GM12891 (cell line): ENCODE measurements at regions not wholly inside any gene's neighbourhood (a gene's known extent, or its start where the extent isn't known, plus 50 kb on each side); places are given as distances from the start of the nearest gene placed in this dataset.

Source experiments
- POLR2A ChIP-seq: IDR thresholded peaks from 2 replicates; pipeline ENCODE4 v1.6.1; 2011; ENCODE audit warnings: low read depth, low read length, control low read depth
- SPI1 ChIP-seq: IDR thresholded peaks from 2 replicates; pipeline ENCODE4 v1.6.1; 2011; ENCODE audit warnings: low read depth, low read length, control low read depth

GRCh38 chr9:13817754-13818278 lies 496.1 kb downstream of the NFIB start:
- TF ChIP-seq POLR2A: no peak
- TF ChIP-seq SPI1: no peak
